Neuron (in vitro differentiated cells): ENCODE measurements at regions not wholly inside any gene's neighbourhood (a gene's known extent, or its start where the extent isn't known, plus 50 kb on each side); places are given as distances from the start of the nearest gene placed in this dataset.
A peak's percentile ranks its signal among the peaks of the same experiment; 100 is the strongest.

ENCODE experiments used
- H2AFZ ChIP-seq: one replicate; pipeline ENCODE4 v1.6.1; 2013; ENCODE audit warnings: low read depth, mild to moderate bottlenecking, inconsistent platforms, low read length, moderate library complexity
- H3K27me3 ChIP-seq: one replicate; pipeline ENCODE4 v1.6.1; 2013; ENCODE audit warnings: low read length; ENCODE audit not compliant: insufficient read depth
- H3K36me3 ChIP-seq: one replicate; pipeline ENCODE4 v1.6.1; 2013; ENCODE audit warnings: low read length; ENCODE audit not compliant: insufficient read depth
- H3K4me1 ChIP-seq: one replicate; pipeline ENCODE4 v1.6.1; 2013; ENCODE audit warnings: low read length; ENCODE audit not compliant: insufficient read depth
- H3K4me3 ChIP-seq: 2 replicates; pipeline ENCODE4 v1.5.1; 2013; ENCODE audit warnings: mild to moderate bottlenecking, low read length, moderate library complexity
- H3K9me3 ChIP-seq: one replicate; pipeline ENCODE4 v1.6.1; 2013; ENCODE audit warnings: low read length

GRCh38 chr10:74760086-74760979 is 66.1 kb upstream of the KAT6B start:
- Histone ChIP-seq H2AFZ (no peak overlapping the region), H3K36me3 (no peaks in the 10 kb centered on the region), H3K4me1 (peaks cover 4% of the 10 kb centered on the region), H3K4me3 (no peak overlapping the region), H3K27me3 (no peaks in the 10 kb centered on the region), H3K9me3 (no peaks in the 10 kb centered on the region)

GRCh38 chr10:74763934-74764591 is 62.3 kb upstream of the KAT6B start:
- Histone ChIP-seq H3K4me3 (no peak overlapping the region), H2AFZ (peak overlapping the region; percentile 72), H3K4me1 (peaks cover 4% of the 10 kb centered on the region), H3K36me3 (no peaks in the 10 kb centered on the region), H3K9me3 (no peaks in the 10 kb centered on the region), H3K27me3 (no peaks in the 10 kb centered on the region)

- Histone ChIP-seq H3K4me1 (peaks cover 4% of the 10 kb centered on the region), H2AFZ (no peak overlapping the region), H3K36me3 (no peaks in the 10 kb centered on the region), H3K4me3 (no peak overlapping the region), H3K27me3 (no peaks in the 10 kb centered on the region), H3K9me3 (no peaks in the 10 kb centered on the region)
Measured at GRCh38 chr10:74765465-74765975, 60.9 kb upstream of the KAT6B start.

GRCh38 chr10:74766501-74766900 is 59.9 kb upstream of the KAT6B start:
- H3K27me3 ChIP-seq = no peaks in the 10 kb centered on the region
- no peak overlapping the region for H3K4me3 ChIP-seq
- no peak overlapping the region for H2AFZ ChIP-seq
- H3K36me3 ChIP-seq = no peaks in the 10 kb centered on the region
- H3K9me3 ChIP-seq = no peaks in the 10 kb centered on the region
- H3K4me1 ChIP-seq = peaks cover 4% of the 10 kb centered on the region

GRCh38 chr10:74770400-74770799 is 56.0 kb upstream of the KAT6B start:
- no peak overlapping the region for H2AFZ ChIP-seq
- no peaks in the 10 kb centered on the region for H3K36me3 ChIP-seq
- no peaks in the 10 kb centered on the region for H3K27me3 ChIP-seq
- H3K4me3 ChIP-seq = no peak overlapping the region
- no peaks in the 10 kb centered on the region for H3K9me3 ChIP-seq
- H3K4me1 ChIP-seq = no peaks in the 10 kb centered on the region

DNA sequence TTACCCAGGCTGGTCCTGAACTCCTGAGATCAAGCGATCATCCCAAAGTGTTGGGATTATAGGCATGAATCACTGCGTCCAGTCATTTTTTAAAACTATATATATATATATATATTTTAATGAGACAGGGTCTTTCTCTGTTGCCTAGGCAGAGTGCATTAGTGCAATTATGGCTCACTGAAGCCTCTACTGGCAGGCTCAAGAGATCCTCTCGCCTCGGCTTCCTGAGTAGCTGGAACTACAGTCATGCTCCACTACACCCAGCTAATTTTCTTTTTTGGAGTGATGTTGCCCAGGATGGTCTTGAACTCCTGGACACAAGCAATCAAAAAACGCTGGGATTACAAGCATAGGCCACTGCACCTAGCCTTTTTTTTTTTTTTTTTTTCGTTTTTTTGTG is 55.3 kb upstream of the KAT6B start:
- no peaks in the 10 kb centered on the region for H3K36me3 ChIP-seq
- no peak overlapping the region for H3K4me3 ChIP-seq
- H3K4me1 ChIP-seq = no peaks in the 10 kb centered on the region
- no peak overlapping the region for H2AFZ ChIP-seq
- H3K9me3 ChIP-seq = no peaks in the 10 kb centered on the region
- H3K27me3 ChIP-seq = no peaks in the 10 kb centered on the region

DNA sequence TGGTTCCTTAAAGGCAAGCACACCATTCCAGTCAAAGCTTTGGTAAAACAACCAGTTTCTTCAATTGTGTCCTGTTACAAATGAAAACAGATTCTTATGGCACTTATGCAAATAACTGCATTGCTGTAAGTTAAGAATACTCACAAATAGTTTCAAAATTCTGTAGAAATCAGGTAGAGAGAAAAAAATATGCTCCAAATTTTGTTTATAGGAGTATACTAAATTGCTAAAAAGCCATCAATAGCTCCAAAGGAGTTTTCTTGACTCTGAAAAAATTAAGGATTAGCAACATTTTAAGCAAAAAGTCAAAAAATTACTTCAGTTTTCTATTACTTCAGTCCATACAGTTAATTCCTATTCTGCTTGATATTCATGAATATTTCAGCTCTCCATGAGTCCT is 51.3 kb upstream of the KAT6B start:
- H3K36me3 ChIP-seq = no peaks in the 10 kb centered on the region
- no peaks in the 10 kb centered on the region for H3K4me1 ChIP-seq
- no peaks in the 10 kb centered on the region for H3K27me3 ChIP-seq

More for the DNA sequence above, 51.3 kb upstream of the KAT6B start:
- peaks cover 2% of the 10 kb centered on the region for H3K9me3 ChIP-seq
- no peak overlapping the region for H3K4me3 ChIP-seq
- no peak overlapping the region for H2AFZ ChIP-seq
